COLO668 (cell line): ENCODE measurements at regions not wholly inside any gene's neighbourhood (a gene's known extent, or its start where the extent isn't known, plus 50 kb on each side); places are given as distances from the start of the nearest gene placed in this dataset.

Source experiments
- DNase-seq: peaks from one replicate; lab custom pipeline; 2025; ENCODE audit not compliant: unreplicated experiment; lab: John Stamatoyannopoulos, UW

DNA sequence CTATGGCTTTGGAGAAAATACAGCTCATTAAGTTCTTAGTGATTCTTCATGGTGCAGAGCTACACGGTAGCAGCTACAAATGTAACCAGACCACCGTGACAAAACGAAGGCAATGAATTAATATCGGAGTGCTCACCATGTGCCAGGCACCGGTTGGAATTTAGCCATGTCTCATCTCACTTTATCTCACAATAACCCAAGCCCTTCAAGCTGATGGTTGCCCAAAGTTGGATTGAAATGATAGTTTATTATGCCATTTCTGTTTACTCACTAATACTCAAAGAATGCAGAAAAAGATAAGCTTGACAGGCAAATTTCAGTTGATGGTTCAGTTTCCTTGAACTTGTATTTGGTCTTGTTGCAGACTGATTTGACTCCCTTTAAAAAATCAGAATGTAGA, 312.6 kb downstream of the SKIDA1 start:
- DNase-seq = no peak

GRCh38 chr10:21212348-21212747, 313.1 kb downstream of the SKIDA1 start:
- no peak for DNase-seq

DNA sequence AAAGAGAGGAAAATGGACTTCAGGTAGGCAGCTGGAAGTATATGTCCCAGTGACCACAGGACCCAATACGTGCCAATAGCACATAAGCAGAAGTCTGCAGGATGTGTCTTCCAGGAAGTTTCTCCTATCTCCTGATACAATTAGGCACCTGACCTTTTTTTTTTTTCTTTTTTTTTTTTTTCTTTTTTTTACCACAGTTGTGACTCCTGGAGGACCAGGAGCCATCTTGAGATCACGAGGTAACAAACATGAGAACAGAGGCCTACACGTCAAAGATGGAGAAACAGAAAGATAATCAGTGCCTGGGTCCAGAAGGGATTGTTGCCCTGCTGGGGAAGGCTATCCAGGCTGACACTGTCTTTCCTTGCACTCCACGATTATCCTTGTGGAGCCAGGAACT, 312.4 kb upstream of the NEBL start:
- DNase-seq = no peak

- no peak for DNase-seq
These were observed 311.7 kb upstream of the NEBL start for GRCh38 chr10:21208666-21209316.

DNA sequence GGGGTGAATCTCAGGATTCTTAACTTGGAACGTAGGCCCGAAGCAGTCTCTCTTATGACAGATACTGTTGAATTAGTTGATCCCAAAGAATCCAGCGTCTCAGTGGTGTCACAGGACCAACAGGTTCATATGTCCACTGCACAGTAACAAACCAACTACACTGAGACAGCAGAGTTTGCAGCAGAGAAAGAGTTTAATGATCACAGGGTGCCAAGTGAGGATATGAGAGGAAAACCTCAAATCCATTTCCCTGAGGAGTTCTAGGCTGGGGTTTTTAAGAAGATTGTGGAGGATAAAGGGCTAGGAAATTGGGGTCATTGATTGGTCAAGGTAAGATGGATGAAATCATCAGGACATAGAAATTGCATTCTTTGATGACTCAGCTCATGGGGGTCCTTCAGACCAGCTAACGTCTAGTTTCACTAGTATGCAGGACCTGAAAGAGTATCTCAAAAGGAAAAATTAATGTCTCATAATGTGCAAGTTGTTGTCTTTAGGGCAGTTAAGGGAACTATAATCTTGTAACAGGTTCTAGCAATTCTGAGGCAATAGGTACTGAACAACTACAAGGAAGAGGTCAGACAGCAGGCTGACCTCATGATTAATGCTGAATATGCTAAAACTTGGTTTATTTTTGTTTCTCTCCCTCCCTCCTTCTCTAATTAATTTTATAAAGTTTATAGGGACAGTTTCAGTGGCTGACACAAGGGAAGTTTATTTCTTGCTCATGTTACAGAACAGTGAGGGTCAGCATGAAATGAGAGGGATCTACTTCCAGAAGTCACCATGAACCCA, 310.9 kb upstream of the NEBL start:
- DNase-seq = no peak

DNA sequence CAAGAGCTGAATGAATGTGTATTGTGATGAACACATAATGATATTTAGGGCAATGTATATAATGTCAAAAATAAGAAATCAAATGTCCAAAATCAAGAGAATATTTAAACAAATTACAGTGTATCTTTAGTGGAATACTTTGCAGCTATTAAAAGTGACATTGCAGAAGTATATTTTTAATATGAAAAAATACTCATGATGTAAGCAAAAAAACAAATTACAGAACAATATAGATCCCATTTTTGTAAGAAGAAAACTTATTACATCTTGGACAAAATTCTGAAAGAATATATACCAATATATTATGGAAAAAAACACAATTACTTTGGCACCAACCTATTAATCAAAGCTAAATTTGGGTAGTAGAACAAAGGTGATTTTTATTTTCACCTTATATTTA, 308.2 kb upstream of the NEBL start:
- no peak for DNase-seq

GRCh38 chr10:21203473-21204107, 306.5 kb upstream of the NEBL start:
- DNase-seq = no peak

DNA sequence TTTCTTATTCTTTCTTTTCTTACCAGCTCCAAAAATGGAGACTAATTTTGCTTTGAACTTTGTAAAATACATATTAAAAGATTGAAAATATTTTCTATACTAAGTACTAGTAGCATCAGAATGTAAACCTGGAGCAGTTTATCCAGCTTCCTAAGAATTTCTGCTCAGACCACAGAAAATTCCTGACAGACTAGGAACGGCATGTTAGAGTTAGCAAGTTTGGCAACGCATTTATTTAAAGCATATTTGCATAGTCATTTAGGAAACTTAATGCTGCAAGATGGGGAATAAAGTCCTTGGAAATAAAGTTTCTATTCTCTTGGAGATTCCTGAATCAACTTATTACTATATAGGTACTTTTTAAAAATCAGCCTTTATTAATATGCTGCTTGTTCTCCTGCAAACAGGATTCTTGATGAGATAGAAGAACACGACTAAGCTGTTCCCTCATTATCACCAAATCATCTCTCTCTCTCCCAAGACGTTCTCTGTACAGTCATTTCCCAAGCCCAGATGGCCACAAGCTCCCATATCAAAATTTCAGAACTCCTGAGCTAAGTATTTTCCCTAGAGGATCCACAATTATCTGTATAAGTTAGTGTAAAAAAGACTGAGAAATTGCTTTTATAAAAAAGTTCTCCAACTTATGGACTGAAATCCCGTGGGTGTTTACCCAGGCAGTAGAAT, 305.8 kb upstream of the NEBL start:
- DNase-seq = no peak

DNA sequence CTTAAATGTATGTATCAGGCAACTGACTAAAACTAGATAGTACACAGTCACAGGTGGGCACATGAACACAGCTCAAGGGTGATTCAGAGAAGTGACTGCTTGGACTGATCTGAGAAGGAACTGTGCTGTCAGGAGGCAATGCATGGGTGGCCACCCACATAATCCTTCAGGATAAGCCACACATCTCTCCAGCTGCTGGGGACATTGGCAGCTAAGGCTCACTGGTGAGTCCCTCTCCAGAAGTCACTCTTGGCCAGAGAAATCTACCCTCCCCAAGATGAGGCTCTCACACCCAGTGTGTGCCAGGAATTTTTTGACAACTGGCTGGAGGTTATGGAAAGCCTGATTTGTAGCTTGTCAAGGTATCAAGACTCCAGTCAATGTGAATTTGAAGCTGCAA, 302.4 kb upstream of the NEBL start:
- DNase-seq = no peak

- no peak for DNase-seq
These were observed 300.7 kb upstream of the NEBL start for GRCh38 chr10:21197838-21198237.

DNA sequence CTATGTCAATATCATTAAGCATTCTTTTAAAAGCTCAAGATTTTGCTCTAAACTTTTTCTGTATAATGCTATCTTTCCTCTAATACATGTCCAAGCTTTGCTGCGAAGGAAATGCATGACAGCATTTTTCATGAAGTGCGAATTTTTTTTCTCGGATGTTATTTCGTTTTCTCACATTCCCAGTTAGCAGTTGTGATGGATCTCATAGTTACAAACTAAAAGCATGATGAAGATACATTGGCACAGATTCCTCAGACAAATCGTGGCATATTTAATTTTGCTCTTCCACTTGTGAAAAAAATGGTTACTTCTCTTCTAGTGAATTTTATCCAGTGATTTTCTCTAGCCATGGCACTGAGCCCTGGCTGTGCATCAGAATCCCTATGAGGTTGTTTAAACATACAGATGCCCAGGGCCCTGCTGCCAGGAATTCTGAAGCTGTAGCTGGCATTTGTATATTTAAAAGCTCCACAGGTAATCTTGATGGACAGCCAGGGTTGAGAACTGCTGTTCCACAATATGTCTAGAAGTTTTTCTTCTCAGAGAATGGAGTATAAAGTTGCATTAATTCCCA, 299.8 kb upstream of the NEBL start:
- DNase-seq = no peak

- peak; percentile 30 for DNase-seq
These were observed 298.1 kb upstream of the NEBL start for GRCh38 chr10:21195252-21195651.

DNA sequence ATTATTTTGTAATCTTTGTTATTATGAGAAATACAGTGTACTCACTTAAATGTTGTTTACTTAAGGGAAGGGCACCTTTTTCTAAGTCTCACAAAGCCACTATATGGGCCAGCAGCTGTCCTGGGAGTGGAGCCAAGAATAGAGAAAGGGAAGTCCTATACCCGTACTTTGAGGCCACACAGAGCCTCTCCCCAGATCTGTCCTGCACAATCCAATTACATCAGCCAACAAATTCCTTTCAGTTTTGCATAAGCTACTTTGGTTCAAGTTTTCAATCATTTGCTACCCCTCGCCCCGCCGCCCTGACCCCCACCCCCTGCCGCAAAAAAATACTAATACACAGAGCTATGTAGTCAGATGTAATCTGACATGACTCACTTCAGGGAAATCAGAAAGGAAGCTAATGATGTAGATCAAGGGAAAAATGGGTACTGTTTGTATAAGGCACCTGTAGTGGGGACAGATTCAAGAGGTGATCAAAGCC, 297.4 kb upstream of the NEBL start:
- DNase-seq = peak; percentile 17

GRCh38 chr10:21193196-21193595, 296.1 kb upstream of the NEBL start:
- DNase-seq = no peak

- DNase-seq = no peak
These were observed 294.4 kb upstream of the NEBL start for GRCh38 chr10:21191512-21191911.

DNA sequence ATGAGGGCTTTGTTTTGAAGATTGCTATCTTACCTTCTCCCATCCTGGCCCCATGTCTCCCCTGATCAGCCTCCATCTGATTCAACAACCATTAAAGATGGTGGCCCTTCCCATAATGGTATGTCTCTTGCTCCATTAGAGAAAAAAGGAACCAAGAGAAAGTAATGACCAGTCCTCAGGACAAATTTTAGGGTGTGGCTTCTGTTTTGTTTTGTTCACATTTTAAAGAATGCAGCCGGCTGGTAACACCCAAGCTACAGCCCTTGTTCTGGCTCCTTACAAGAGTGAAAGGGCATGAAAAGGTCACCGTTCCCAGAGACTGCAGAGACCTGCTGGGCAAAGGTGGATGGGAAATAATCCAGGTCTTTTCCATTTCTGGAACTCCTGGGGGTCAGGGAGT, 287.9 kb upstream of the NEBL start:
- DNase-seq = no peak

- DNase-seq = peak; percentile 4
These were observed 287.1 kb upstream of the NEBL start for GRCh38 chr10:21184216-21184615.

- no peak for DNase-seq
These were observed 285.9 kb upstream of the NEBL start for GRCh38 chr10:21183025-21183424.

GRCh38 chr10:21181451-21181850, 284.3 kb upstream of the NEBL start:
- DNase-seq = no peak

DNA sequence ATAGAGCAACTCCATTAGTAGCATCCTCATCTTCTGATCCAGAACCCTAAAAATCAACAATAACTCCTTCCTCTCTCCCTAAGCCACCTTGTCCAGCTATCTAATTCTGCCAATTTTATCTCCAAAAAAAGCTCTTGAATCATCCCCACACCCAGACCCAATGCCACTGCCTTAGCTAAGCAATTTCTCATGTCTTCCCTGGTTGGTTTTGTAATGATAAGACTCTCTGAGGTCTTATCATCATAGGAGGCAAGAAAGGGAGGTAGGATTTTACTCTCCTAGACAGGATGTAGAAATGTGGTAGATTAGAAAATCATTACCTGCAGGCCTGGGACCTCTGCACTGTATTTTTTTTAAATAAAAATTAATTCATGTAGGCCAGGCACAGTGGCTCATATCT, 283.5 kb upstream of the NEBL start:
- no peak for DNase-seq

- no peak for DNase-seq
These were observed 279.9 kb upstream of the NEBL start for GRCh38 chr10:21176934-21177480.
